ENCODE measurements at regions not wholly inside any gene's neighbourhood (a gene's known extent, or its start where the extent isn't known, plus 50 kb on each side); places are given as distances from the start of the nearest gene placed in this dataset.

GRCh38 chr1:19554090-19554489 is 68.8 kb upstream of the CAPZB start:
- TF ChIP-seq, protein P1, sequence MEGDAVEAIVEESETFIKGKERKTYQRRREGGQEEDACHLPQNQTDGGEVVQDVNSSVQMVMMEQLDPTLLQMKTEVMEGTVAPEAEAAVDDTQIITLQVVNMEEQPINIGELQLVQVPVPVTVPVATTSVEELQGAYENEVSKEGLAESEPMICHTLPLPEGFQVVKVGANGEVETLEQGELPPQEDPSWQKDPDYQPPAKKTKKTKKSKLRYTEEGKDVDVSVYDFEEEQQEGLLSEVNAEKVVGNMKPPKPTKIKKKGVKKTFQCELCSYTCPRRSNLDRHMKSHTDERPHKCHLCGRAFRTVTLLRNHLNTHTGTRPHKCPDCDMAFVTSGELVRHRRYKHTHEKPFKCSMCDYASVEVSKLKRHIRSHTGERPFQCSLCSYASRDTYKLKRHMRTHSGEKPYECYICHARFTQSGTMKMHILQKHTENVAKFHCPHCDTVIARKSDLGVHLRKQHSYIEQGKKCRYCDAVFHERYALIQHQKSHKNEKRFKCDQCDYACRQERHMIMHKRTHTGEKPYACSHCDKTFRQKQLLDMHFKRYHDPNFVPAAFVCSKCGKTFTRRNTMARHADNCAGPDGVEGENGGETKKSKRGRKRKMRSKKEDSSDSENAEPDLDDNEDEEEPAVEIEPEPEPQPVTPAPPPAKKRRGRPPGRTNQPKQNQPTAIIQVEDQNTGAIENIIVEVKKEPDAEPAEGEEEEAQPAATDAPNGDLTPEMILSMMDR (IDR thresholded peaks at IDR 0.05 in 8 of 11, conservative IDR thresholded peaks at IDR 0.05 in 3 of 11): no peak
- TF ChIP-seq POLR2AphosphoS5 (IDR thresholded peaks at IDR 0.05): no peak
- TF ChIP-seq POLR2A (IDR thresholded peaks at IDR 0.05): no peak
